ENCODE measurements at regions not wholly inside any gene's neighbourhood (a gene's known extent, or its start where the extent isn't known, plus 50 kb on each side); places are given as distances from the start of the nearest gene placed in this dataset.

DNA sequence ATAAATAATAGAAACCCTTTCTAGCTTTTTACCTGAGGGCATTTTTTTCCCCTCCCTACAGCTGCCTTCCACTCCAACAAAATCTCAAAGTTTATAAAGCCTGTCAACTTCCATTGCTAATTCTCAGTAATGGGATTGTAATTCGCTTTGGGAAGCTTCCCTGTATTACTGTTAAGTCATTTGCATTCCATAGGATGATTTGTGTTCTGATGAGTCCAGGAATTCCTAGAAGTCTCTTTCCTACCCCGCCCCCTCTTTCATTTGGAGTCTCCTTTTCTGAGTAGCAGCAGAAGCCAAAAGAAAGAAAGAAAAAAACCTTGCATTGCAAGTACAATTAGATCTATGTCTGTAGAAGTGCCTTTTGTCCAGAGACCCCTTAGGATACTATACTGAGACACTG, 1033.3 kb downstream of the IGSF11 start:
- H3K27me3 ChIP-seq (ENCODE audit: control insufficient read depth, insufficient read depth, low read length), result no peaks in the 10 kb centered on the region
- H3K27ac ChIP-seq (ENCODE audit: low read depth in 2 of 2, low read length in 2 of 2), result no peak overlapping the region
- intact Hi-C loops (cut with DNase I), result no loop called here
- FAIRE-seq (no peak), DNase-seq (no peak)
- no peak overlapping the region for H3K4me3 ChIP-seq (ENCODE audit: low read length in 3 of 3)
- TF ChIP-seq, protein P1, sequence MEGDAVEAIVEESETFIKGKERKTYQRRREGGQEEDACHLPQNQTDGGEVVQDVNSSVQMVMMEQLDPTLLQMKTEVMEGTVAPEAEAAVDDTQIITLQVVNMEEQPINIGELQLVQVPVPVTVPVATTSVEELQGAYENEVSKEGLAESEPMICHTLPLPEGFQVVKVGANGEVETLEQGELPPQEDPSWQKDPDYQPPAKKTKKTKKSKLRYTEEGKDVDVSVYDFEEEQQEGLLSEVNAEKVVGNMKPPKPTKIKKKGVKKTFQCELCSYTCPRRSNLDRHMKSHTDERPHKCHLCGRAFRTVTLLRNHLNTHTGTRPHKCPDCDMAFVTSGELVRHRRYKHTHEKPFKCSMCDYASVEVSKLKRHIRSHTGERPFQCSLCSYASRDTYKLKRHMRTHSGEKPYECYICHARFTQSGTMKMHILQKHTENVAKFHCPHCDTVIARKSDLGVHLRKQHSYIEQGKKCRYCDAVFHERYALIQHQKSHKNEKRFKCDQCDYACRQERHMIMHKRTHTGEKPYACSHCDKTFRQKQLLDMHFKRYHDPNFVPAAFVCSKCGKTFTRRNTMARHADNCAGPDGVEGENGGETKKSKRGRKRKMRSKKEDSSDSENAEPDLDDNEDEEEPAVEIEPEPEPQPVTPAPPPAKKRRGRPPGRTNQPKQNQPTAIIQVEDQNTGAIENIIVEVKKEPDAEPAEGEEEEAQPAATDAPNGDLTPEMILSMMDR (IDR thresholded peaks at IDR 0.05; ENCODE audit: borderline replicate concordance, extremely low read depth, insufficient read depth), result no peak
- H3K9me3 ChIP-seq (ENCODE audit: control insufficient read depth in 2 of 3, insufficient read depth in 1 of 3, low read length in 3 of 3), result no peaks in the 10 kb centered on the region
- H3K36me3 ChIP-seq (ENCODE audit: control insufficient read depth in 2 of 3, insufficient read depth in 3 of 3, low read length in 3 of 3), result no peaks in the 10 kb centered on the region
- no peak overlapping the region for H3K9ac ChIP-seq (ENCODE audit: low read length in 3 of 3)
- H3K4me1 ChIP-seq (ENCODE audit: control insufficient read depth in 2 of 3, insufficient read depth in 2 of 3, low read depth in 1 of 3, low read length in 3 of 3), result peaks cover 0 to 9% (median 0%) of the 10 kb centered on the region in 3 donors

DNA sequence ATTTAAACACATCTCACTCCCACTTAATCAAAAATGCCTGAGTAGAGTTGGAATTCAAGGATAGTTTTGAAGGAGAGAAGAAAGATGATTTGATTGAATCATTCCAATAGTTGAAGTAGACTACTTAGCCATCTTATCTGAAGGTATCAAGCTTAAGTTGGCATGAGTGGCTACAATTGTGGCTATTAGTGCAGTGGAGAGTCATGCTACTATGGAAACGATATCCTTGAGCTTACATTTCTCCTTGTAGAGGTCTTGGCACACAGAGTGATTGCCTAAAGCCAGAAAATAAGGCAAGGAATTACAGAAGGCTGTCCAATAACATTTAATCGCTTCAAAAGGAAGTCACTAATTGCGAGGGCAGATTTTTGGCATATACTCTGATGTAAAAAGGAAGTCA, 1022.7 kb downstream of the IGSF11 start:
- intact Hi-C loops (cut with DNase I), result no loop called here
- Histone ChIP-seq H3K36me3 (ENCODE audit: control insufficient read depth in 2 of 3, insufficient read depth in 3 of 3, low read length in 3 of 3) (no peaks in the 10 kb centered on the region), H3K27me3 (ENCODE audit: control insufficient read depth, insufficient read depth, low read length) (no peaks in the 10 kb centered on the region), H3K4me3 (ENCODE audit: low read length in 3 of 3) (no peak overlapping the region), H3K4me1 (ENCODE audit: control insufficient read depth in 2 of 3, insufficient read depth in 2 of 3, low read depth in 1 of 3, low read length in 3 of 3) (no peaks in the 10 kb centered on the region), H3K27ac (ENCODE audit: low read depth in 2 of 2, low read length in 2 of 2) (no peak overlapping the region), H3K9me3 (ENCODE audit: control insufficient read depth in 2 of 3, insufficient read depth in 1 of 3, low read length in 3 of 3) (no peaks in the 10 kb centered on the region), H3K9ac (ENCODE audit: low read length in 3 of 3) (no peak overlapping the region)
- DNase-seq (no peak), FAIRE-seq (no peak)
- TF ChIP-seq, protein P1 (IDR thresholded peaks at IDR 0.05; ENCODE audit: borderline replicate concordance, extremely low read depth, insufficient read depth), result no peak

DNA sequence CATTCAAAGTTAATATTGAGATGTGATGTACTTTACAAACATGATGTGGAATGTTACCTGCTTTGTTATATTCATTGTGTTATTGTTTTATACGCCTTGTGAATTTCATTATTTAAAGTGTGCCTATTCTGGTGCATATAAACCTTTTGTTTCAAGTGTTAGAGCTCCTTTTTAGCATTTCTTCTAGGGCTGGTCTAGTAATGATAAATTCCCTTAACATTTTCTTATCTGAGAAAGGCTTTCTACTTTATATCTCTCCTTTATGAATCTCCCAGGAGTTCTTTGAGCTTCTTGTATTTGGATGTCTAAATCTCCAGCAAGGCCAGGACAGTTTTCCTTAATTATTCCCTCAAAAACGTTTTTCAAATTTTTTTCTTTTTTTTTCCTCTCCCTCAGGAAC, 1005.6 kb downstream of the IGSF11 start:
- Histone ChIP-seq H3K9me3 (ENCODE audit: control insufficient read depth in 2 of 3, insufficient read depth in 1 of 3, low read length in 3 of 3) (peaks cover 0 to 9% (median 2%) of the 10 kb centered on the region in 3 donors), H3K4me1 (ENCODE audit: control insufficient read depth in 2 of 3, insufficient read depth in 2 of 3, low read depth in 1 of 3, low read length in 3 of 3) (no peaks in the 10 kb centered on the region), H3K27me3 (ENCODE audit: control insufficient read depth, insufficient read depth, low read length) (no peaks in the 10 kb centered on the region), H3K27ac (ENCODE audit: low read depth in 2 of 2, low read length in 2 of 2) (no peak overlapping the region), H3K36me3 (ENCODE audit: control insufficient read depth in 2 of 3, insufficient read depth in 3 of 3, low read length in 3 of 3) (no peaks in the 10 kb centered on the region), H3K4me3 (ENCODE audit: low read length in 3 of 3) (no peak overlapping the region), H3K9ac (ENCODE audit: low read length in 3 of 3) (no peak overlapping the region)
- intact Hi-C loops (cut with DNase I), result no loop called here
- TF ChIP-seq, protein P1 (IDR thresholded peaks at IDR 0.05; ENCODE audit: borderline replicate concordance, extremely low read depth, insufficient read depth), result no peak
- DNase-seq (no peak), FAIRE-seq (no peak)

DNA sequence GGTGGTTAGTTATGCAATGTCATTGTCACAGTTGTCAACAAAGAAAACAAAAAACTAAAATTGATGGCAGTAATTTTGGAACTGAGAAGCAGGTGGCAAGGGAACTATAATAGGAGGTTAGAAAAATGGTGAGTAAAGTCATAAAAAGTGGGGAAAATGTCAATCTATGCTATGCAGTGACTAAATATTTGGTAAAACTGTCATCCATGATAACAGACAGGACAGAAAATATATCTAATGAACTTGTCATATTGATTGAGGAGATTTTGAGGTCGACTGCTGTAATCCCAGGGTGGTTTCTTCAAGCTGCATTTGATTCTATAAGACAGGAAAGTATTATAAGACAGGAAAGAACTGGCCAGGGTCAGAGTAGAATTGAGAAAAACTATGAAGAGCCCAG, 998.4 kb downstream of the IGSF11 start:
- Histone ChIP-seq H3K9me3 (ENCODE audit: control insufficient read depth in 2 of 3, insufficient read depth in 1 of 3, low read length in 3 of 3) (peaks cover 0 to 7% (median 0%) of the 10 kb centered on the region in 3 donors), H3K4me1 (ENCODE audit: control insufficient read depth in 2 of 3, insufficient read depth in 2 of 3, low read depth in 1 of 3, low read length in 3 of 3) (no peaks in the 10 kb centered on the region), H3K36me3 (ENCODE audit: control insufficient read depth in 2 of 3, insufficient read depth in 3 of 3, low read length in 3 of 3) (no peaks in the 10 kb centered on the region), H3K4me3 (ENCODE audit: low read length in 3 of 3) (no peak overlapping the region), H3K27me3 (ENCODE audit: control insufficient read depth, insufficient read depth, low read length) (no peaks in the 10 kb centered on the region), H3K9ac (ENCODE audit: low read length in 3 of 3) (no peak overlapping the region), H3K27ac (ENCODE audit: low read depth in 2 of 2, low read length in 2 of 2) (no peak overlapping the region)
- TF ChIP-seq, protein P1 (IDR thresholded peaks at IDR 0.05; ENCODE audit: borderline replicate concordance, extremely low read depth, insufficient read depth), result no peak
- DNase-seq (no peak), FAIRE-seq (no peak)
- intact Hi-C loops (cut with DNase I), result no loop called here

Data from kidney (tissue), 13 donors.